ENCODE measurements at regions not wholly inside any gene's neighbourhood (a gene's known extent, or its start where the extent isn't known, plus 50 kb on each side); places are given as distances from the start of the nearest gene placed in this dataset.

DNA sequence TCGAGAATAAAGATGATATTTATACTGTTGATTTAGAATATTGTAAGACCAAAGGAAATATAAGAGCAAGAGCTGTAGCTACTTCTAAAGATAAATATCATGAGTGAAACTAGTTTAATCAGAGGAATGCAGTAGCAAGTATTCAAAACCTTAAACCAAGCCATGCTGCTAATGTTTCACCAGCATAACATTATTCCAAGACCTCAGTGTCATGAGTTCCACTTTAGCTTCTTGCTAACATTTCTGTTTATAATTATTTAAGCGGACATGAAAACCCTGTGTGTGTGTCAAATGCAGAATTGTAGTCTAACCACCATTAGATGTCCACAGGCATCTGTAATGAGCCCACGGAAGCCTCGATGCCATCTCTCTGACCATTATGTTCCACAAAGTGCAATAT lies 752.6 kb upstream of the MARCKS start (continued):
- TF ChIP-seq, protein P1, sequence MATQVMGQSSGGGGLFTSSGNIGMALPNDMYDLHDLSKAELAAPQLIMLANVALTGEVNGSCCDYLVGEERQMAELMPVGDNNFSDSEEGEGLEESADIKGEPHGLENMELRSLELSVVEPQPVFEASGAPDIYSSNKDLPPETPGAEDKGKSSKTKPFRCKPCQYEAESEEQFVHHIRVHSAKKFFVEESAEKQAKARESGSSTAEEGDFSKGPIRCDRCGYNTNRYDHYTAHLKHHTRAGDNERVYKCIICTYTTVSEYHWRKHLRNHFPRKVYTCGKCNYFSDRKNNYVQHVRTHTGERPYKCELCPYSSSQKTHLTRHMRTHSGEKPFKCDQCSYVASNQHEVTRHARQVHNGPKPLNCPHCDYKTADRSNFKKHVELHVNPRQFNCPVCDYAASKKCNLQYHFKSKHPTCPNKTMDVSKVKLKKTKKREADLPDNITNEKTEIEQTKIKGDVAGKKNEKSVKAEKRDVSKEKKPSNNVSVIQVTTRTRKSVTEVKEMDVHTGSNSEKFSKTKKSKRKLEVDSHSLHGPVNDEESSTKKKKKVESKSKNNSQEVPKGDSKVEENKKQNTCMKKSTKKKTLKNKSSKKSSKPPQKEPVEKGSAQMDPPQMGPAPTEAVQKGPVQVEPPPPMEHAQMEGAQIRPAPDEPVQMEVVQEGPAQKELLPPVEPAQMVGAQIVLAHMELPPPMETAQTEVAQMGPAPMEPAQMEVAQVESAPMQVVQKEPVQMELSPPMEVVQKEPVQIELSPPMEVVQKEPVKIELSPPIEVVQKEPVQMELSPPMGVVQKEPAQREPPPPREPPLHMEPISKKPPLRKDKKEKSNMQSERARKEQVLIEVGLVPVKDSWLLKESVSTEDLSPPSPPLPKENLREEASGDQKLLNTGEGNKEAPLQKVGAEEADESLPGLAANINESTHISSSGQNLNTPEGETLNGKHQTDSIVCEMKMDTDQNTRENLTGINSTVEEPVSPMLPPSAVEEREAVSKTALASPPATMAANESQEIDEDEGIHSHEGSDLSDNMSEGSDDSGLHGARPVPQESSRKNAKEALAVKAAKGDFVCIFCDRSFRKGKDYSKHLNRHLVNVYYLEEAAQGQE (IDR thresholded peaks at IDR 0.05; ENCODE audit: unreplicated experiment) = no peak
- TF ChIP-seq NANOG (IDR thresholded peaks at IDR 0.05; ENCODE audit: borderline replicate concordance) (no peak), POLR2AphosphoS5 (IDR thresholded peaks at IDR 0.05; ENCODE audit: low read depth) (no peak), EZH2 (IDR thresholded peaks at IDR 0.05; ENCODE audit: low read depth, unreplicated experiment) (no peak), CREB1 (CRISPR knock-in tag; IDR thresholded peaks at IDR 0.05; ENCODE audit: low read depth) (no peak), ZNF114 (CRISPR knock-in tag; IDR thresholded peaks at IDR 0.05) (no peak), JUNB (IDR thresholded peaks at IDR 0.05; ENCODE audit: unreplicated experiment) (no peak)
- TF ChIP-seq, protein P2, sequence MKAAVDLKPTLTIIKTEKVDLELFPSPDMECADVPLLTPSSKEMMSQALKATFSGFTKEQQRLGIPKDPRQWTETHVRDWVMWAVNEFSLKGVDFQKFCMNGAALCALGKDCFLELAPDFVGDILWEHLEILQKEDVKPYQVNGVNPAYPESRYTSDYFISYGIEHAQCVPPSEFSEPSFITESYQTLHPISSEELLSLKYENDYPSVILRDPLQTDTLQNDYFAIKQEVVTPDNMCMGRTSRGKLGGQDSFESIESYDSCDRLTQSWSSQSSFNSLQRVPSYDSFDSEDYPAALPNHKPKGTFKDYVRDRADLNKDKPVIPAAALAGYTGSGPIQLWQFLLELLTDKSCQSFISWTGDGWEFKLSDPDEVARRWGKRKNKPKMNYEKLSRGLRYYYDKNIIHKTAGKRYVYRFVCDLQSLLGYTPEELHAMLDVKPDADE (IDR thresholded peaks at IDR 0.05) = no peak
- TF ChIP-seq, protein P3, sequence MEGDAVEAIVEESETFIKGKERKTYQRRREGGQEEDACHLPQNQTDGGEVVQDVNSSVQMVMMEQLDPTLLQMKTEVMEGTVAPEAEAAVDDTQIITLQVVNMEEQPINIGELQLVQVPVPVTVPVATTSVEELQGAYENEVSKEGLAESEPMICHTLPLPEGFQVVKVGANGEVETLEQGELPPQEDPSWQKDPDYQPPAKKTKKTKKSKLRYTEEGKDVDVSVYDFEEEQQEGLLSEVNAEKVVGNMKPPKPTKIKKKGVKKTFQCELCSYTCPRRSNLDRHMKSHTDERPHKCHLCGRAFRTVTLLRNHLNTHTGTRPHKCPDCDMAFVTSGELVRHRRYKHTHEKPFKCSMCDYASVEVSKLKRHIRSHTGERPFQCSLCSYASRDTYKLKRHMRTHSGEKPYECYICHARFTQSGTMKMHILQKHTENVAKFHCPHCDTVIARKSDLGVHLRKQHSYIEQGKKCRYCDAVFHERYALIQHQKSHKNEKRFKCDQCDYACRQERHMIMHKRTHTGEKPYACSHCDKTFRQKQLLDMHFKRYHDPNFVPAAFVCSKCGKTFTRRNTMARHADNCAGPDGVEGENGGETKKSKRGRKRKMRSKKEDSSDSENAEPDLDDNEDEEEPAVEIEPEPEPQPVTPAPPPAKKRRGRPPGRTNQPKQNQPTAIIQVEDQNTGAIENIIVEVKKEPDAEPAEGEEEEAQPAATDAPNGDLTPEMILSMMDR (conservative IDR thresholded peaks at IDR 0.05; ENCODE audit: low read depth in 2 of 2) = no peak

- TF ChIP-seq CREB1 (CRISPR knock-in tag; IDR thresholded peaks at IDR 0.05; ENCODE audit: low read depth) (no peak), JUNB (IDR thresholded peaks at IDR 0.05; ENCODE audit: unreplicated experiment) (no peak), NANOG (IDR thresholded peaks at IDR 0.05; ENCODE audit: borderline replicate concordance) (no peak), EZH2phosphoT487 (IDR thresholded peaks at IDR 0.05; ENCODE audit: unreplicated experiment) (no peak), ZNF114 (CRISPR knock-in tag; IDR thresholded peaks at IDR 0.05) (no peak), EZH2 (IDR thresholded peaks at IDR 0.05; ENCODE audit: low read depth, unreplicated experiment) (no peak), ZNF331 (CRISPR knock-in tag; IDR thresholded peaks at IDR 0.05; ENCODE audit: low read depth) (no peak)
- TF ChIP-seq, protein P4, sequence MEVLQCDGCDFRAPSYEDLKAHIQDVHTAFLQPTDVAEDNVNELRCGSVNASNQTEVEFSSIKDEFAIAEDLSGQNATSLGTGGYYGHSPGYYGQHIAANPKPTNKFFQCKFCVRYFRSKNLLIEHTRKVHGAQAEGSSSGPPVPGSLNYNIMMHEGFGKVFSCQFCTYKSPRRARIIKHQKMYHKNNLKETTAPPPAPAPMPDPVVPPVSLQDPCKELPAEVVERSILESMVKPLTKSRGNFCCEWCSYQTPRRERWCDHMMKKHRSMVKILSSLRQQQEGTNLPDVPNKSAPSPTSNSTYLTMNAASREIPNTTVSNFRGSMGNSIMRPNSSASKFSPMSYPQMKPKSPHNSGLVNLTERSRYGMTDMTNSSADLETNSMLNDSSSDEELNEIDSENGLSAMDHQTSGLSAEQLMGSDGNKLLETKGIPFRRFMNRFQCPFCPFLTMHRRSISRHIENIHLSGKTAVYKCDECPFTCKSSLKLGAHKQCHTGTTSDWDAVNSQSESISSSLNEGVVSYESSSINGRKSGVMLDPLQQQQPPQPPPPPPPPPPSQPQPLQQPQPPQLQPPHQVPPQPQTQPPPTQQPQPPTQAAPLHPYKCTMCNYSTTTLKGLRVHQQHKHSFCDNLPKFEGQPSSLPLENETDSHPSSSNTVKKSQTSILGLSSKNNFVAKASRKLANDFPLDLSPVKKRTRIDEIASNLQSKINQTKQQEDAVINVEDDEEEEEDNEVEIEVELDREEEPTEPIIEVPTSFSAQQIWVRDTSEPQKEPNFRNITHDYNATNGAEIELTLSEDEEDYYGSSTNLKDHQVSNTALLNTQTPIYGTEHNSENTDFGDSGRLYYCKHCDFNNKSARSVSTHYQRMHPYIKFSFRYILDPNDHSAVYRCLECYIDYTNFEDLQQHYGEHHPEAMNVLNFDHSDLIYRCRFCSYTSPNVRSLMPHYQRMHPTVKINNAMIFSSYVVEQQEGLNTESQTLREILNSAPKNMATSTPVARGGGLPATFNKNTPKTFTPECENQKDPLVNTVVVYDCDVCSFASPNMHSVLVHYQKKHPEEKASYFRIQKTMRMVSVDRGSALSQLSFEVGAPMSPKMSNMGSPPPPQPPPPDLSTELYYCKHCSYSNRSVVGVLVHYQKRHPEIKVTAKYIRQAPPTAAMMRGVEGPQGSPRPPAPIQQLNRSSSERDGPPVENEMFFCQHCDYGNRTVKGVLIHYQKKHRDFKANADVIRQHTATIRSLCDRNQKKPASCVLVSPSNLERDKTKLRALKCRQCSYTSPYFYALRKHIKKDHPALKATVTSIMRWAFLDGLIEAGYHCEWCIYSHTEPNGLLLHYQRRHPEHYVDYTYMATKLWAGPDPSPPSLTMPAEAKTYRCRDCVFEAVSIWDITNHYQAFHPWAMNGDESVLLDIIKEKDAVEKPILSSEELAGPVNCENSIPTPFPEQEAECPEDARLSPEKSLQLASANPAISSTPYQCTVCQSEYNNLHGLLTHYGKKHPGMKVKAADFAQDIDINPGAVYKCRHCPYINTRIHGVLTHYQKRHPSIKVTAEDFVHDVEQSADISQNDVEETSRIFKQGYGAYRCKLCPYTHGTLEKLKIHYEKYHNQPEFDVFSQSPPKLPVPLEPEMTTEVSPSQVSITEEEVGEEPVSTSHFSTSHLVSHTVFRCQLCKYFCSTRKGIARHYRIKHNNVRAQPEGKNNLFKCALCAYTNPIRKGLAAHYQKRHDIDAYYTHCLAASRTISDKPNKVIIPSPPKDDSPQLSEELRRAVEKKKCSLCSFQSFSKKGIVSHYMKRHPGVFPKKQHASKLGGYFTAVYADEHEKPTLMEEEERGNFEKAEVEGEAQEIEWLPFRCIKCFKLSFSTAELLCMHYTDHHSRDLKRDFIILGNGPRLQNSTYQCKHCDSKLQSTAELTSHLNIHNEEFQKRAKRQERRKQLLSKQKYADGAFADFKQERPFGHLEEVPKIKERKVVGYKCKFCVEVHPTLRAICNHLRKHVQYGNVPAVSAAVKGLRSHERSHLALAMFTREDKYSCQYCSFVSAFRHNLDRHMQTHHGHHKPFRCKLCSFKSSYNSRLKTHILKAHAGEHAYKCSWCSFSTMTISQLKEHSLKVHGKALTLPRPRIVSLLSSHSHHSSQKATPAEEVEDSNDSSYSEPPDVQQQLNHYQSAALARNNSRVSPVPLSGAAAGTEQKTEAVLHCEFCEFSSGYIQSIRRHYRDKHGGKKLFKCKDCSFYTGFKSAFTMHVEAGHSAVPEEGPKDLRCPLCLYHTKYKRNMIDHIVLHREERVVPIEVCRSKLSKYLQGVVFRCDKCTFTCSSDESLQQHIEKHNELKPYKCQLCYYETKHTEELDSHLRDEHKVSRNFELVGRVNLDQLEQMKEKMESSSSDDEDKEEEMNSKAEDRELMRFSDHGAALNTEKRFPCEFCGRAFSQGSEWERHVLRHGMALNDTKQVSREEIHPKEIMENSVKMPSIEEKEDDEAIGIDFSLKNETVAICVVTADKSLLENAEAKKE (CRISPR knock-in tag; IDR thresholded peaks at IDR 0.05) = no peak
- peaks cover 5% of the 10 kb centered on the region; the same call in 2 of the 3 replicates for H3K9me3 Mint-ChIP-seq
- no peak for DNase-seq (ENCODE audit: low spot score)
- Histone ChIP-seq H3F3A (replicated peaks; ENCODE audit: low read depth) (no peaks in the 10 kb centered on the region), H2AFZ (no peak overlapping the region), H3K4me2 (no peak overlapping the region), H3K27ac (ENCODE audit: low read depth) (no peak overlapping the region), H3K4me3 (no peak overlapping the region), H3K27me3 (ENCODE audit: insufficient read depth) (no peaks in the 10 kb centered on the region), H3K9me2 (ENCODE audit: insufficient read depth) (no peaks in the 10 kb centered on the region), H3K4me1 (ENCODE audit: insufficient read depth) (no peaks in the 10 kb centered on the region), H4K20me1 (replicated peaks; ENCODE audit: insufficient read depth) (no peaks in the 10 kb centered on the region), H3K36me3 (ENCODE audit: insufficient read depth) (no peaks in the 10 kb centered on the region), H3K79me2 (replicated peaks; ENCODE audit: insufficient read depth) (no peaks in the 10 kb centered on the region)
- no peak overlapping the region for H3K27ac Mint-ChIP-seq
- H3K4me3 Mint-ChIP-seq = no peak overlapping the region
- no peaks in the 10 kb centered on the region for H3K4me1 Mint-ChIP-seq
- H3K36me3 Mint-ChIP-seq (ENCODE audit: low read depth) = no peaks in the 10 kb centered on the region
- H3K27me3 Mint-ChIP-seq (ENCODE audit: insufficient read depth, low read depth, poor library complexity) = peaks cover 1% of the 10 kb centered on the region
- ATAC-seq = no peak
Measured at GRCh38 chr6:113104951-113105350, 752.2 kb upstream of the MARCKS start.
